Smooth muscle cell (in vitro differentiated cells): ENCODE measurements at regions not wholly inside any gene's neighbourhood (a gene's known extent, or its start where the extent isn't known, plus 50 kb on each side); places are given as distances from the start of the nearest gene placed in this dataset.
A peak's percentile ranks its signal among the peaks of the same experiment; 100 is the strongest.

ENCODE experiments used
- DNase-seq: peaks from one replicate; lab custom pipeline; 2025; ENCODE audit not compliant: unreplicated experiment; lab: John Stamatoyannopoulos, UW
- H2AFZ ChIP-seq: fragments of 200-600 bp; sonication (generic); 2 replicates; pipeline ENCODE4 v1.6.0; 2016; ENCODE audit warnings: antibody characterized with exemption, low read depth, mild to moderate bottlenecking
- H3F3A ChIP-seq: fragments of 200-600 bp; sonication (generic); 2 replicates; pipeline ENCODE4 v1.6.0; 2017; ENCODE audit warnings: antibody characterized with exemption, low read depth
- H3K27ac ChIP-seq: fragments of 200-600 bp; sonication (generic); 2 replicates; pipeline ENCODE4 v1.5.1; 2016; ENCODE audit warnings: low read depth, mild to moderate bottlenecking
- H3K27me3 ChIP-seq: fragments of 200-600 bp; sonication (generic); 2 replicates; pipeline ENCODE4 v1.6.1; 2016; ENCODE audit warnings: low read depth, mild to moderate bottlenecking
- H3K36me3 ChIP-seq: fragments of 200-600 bp; sonication (generic); 2 replicates; pipeline ENCODE4 v1.5.1; 2016; ENCODE audit warnings: low read depth
- H3K4me1 ChIP-seq: fragments of 200-600 bp; sonication (generic); 2 replicates; pipeline ENCODE4 v1.5.1; 2016; ENCODE audit warnings: low read depth
- H3K4me2 ChIP-seq: fragments of 200-600 bp; sonication (generic); 2 replicates; pipeline ENCODE4 v1.6.0; 2016; ENCODE audit warnings: mild to moderate bottlenecking
- H3K4me3 ChIP-seq: fragments of 200-600 bp; sonication (generic); 2 replicates; pipeline ENCODE4 v1.5.1; 2016; ENCODE audit warnings: mild to moderate bottlenecking
- H3K79me2 ChIP-seq: fragments of 200-600 bp; sonication (generic); 2 replicates; pipeline ENCODE4 v1.6.0; 2016; ENCODE audit warnings: low read depth, mild to moderate bottlenecking
- H3K9ac ChIP-seq: fragments of 200-600 bp; sonication (generic); 2 replicates; pipeline ENCODE4 v1.6.0; 2016; ENCODE audit warnings: low read depth
- H3K9me3 ChIP-seq: fragments of 200-600 bp; sonication (generic); replicated peaks from 2 replicates; pipeline ENCODE4 v1.5.1; 2016; ENCODE audit warnings: low read depth
- H4K20me1 ChIP-seq: fragments of 200-600 bp; sonication (generic); 2 replicates; pipeline ENCODE4 v1.6.0; 2016; ENCODE audit warnings: low read depth
- WGBS: methylation state at CpG from one replicate; pipeline ENCODE4 v1.1.7; 2016; ENCODE audit warnings: low lambda C conversion rate; 5-methylcytosine and 5-hydroxymethylcytosine counted together
- TF ChIP-seq, protein P1 (sequence below): fragments of 200-600 bp; sonication (generic); IDR thresholded peaks from 2 replicates; pipeline ENCODE4 v1.5.1; 2017; ENCODE audit warnings: borderline replicate concordance, mild to moderate bottlenecking, antibody characterized with exemption; ENCODE audit not compliant: insufficient read depth, poor library complexity, severe bottlenecking

DNA sequence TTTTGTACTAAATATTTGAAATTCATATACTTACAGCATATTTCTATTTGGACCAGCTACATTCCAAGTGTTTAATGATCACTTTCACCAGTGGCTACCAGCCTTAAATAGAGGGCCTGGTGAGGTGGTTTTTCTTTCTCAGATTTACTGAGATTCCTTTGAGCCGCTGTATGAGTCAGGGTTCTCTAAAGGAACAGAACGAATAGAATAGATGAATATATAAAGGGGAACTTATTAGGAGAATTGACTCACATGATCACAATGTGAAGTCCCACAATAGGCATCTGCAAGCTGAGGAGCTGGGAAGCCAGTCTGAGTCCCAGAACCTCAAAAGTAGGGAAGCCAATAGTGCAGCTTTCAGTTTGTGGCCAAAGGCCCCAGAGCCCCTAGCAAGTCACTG is 146.2 kb upstream of the TLL1 start:
- no peak for DNase-seq
- Histone ChIP-seq H3K4me1 (no peaks in the 10 kb centered on the region), H3K4me3 (no peak overlapping the region), H3K27ac (no peak overlapping the region), H3K4me2 (no peak overlapping the region), H3K27me3 (no peaks in the 10 kb centered on the region), H3K9ac (no peak overlapping the region), H4K20me1 (no peaks in the 10 kb centered on the region), H3F3A (no peaks in the 10 kb centered on the region), H3K36me3 (no peaks in the 10 kb centered on the region), H2AFZ (no peak overlapping the region), H3K9me3 (no peaks in the 10 kb centered on the region), H3K79me2 (no peaks in the 10 kb centered on the region)
- TF ChIP-seq, protein P1, sequence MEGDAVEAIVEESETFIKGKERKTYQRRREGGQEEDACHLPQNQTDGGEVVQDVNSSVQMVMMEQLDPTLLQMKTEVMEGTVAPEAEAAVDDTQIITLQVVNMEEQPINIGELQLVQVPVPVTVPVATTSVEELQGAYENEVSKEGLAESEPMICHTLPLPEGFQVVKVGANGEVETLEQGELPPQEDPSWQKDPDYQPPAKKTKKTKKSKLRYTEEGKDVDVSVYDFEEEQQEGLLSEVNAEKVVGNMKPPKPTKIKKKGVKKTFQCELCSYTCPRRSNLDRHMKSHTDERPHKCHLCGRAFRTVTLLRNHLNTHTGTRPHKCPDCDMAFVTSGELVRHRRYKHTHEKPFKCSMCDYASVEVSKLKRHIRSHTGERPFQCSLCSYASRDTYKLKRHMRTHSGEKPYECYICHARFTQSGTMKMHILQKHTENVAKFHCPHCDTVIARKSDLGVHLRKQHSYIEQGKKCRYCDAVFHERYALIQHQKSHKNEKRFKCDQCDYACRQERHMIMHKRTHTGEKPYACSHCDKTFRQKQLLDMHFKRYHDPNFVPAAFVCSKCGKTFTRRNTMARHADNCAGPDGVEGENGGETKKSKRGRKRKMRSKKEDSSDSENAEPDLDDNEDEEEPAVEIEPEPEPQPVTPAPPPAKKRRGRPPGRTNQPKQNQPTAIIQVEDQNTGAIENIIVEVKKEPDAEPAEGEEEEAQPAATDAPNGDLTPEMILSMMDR: no peak
- 85% methylated on average over 2 of the region's 2 CpGs for WGBS

DNA sequence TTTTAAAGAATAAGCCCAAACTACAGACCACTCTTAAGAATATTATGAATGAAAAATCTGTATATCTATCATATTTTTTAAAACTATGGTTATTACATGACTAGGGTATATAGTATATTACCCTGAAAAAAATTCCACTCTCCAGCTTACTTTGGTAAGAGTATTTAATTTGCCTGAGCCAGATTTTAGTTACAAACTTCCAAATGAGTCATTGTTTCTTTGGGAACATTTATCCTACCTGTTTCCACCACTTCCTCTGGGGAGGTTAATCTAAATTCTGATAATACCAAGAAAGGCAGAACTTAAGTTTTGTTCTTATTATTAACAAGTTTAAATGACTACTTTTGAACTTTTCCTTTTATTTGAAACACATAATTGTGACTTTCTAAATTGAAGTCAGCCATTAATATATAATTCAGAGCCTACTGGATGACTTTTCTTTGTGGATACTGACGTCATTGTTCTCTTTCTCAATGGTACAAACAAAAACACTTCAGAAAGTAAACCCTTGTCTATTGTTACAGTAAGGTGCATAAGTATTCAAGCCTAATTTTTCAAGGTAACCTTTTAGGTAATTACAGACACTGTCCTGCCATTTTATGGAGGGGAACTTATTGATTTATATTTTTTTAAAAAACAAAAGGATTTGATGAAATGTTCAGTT is 135.6 kb upstream of the TLL1 start:
- Histone ChIP-seq H3K9me3 (no peaks in the 10 kb centered on the region), H3K27me3 (no peaks in the 10 kb centered on the region), H3K9ac (no peak overlapping the region), H3K4me3 (no peak overlapping the region), H3K27ac (no peak overlapping the region), H3K36me3 (no peaks in the 10 kb centered on the region), H4K20me1 (no peaks in the 10 kb centered on the region), H3K79me2 (no peaks in the 10 kb centered on the region), H3F3A (no peaks in the 10 kb centered on the region), H3K4me1 (no peaks in the 10 kb centered on the region), H2AFZ (no peak overlapping the region), H3K4me2 (no peak overlapping the region)
- TF ChIP-seq, protein P1: no peak
- DNase-seq: no peak
- WGBS: 86% methylated on average over 1 of the region's 1 CpG

DNA sequence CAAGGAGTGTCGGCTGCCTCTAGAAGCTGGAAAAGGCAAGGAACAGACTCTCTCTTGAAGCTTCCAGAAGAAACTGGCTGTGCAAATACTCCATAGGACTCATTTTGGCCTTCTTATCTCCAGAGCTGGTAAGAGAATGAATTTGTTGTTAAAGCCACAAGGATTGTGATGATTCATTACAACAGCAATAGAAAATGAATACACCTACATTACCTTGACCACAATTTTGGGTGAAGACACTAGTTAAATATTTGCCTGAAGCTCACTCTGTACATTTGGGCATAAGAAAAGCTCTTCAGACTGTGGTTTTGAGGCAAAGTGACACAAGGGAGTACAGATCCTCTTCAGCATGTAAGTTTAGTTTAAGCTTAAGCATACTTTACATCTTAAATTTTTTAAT is 134.5 kb upstream of the TLL1 start:
- Histone ChIP-seq H3K79me2 (no peaks in the 10 kb centered on the region), H3K4me3 (no peak overlapping the region), H3K4me1 (no peaks in the 10 kb centered on the region), H3K9ac (no peak overlapping the region), H3K27ac (peak overlapping the region; percentile 56), H4K20me1 (no peaks in the 10 kb centered on the region), H3K4me2 (no peak overlapping the region), H3K9me3 (no peaks in the 10 kb centered on the region), H3K27me3 (no peaks in the 10 kb centered on the region), H2AFZ (no peak overlapping the region), H3K36me3 (no peaks in the 10 kb centered on the region), H3F3A (no peaks in the 10 kb centered on the region)
- no peak for DNase-seq
- 100% methylated on average over 1 of the region's 1 CpG for WGBS
- TF ChIP-seq, protein P1: no peak

DNA sequence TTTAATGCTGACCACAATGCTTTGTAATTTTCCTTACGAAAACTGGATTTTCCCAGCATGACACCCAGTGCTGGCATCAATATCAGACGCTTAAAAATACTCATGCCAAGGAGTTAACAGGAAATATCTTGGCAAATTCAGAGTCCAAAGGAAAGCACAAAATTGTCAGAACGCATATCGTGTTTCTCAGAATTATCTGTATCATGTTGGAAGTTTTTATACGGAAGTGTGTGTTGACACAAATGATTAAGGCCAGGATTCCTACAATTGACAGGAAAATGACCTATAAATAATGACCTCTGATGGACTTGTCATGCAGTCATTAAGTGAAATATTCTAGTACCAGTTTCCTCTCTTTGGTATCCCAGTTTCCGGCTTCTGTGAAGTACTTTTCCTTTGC is 132.1 kb upstream of the TLL1 start:
- no peaks in the 10 kb centered on the region for H3K4me1 ChIP-seq
- H3F3A ChIP-seq: no peaks in the 10 kb centered on the region
- no peak overlapping the region for H2AFZ ChIP-seq
- H3K36me3 ChIP-seq: no peaks in the 10 kb centered on the region
- no peaks in the 10 kb centered on the region for H4K20me1 ChIP-seq
- H3K9me3 ChIP-seq: no peaks in the 10 kb centered on the region
- WGBS: 92% methylated on average over 6 of the region's 6 CpGs
- H3K9ac ChIP-seq: no peak overlapping the region
- DNase-seq: no peak
- H3K27me3 ChIP-seq: no peaks in the 10 kb centered on the region
- no peak overlapping the region for H3K4me2 ChIP-seq
- H3K79me2 ChIP-seq: no peaks in the 10 kb centered on the region
- H3K27ac ChIP-seq: no peak overlapping the region
- TF ChIP-seq, protein P1: no peak
- no peak overlapping the region for H3K4me3 ChIP-seq
